GM19351 (cell line): ENCODE measurements at regions not wholly inside any gene's neighbourhood (a gene's known extent, or its start where the extent isn't known, plus 50 kb on each side); places are given as distances from the start of the nearest gene placed in this dataset.

Source experiments
- ATAC-seq: cut with Tn5 transposase; IDR thresholded peaks from one replicate; pipeline ENCODE4 v1.9.1; 2021; ENCODE audit warnings: mild to moderate bottlenecking, moderate library complexity; ENCODE audit not compliant: unreplicated experiment

DNA sequence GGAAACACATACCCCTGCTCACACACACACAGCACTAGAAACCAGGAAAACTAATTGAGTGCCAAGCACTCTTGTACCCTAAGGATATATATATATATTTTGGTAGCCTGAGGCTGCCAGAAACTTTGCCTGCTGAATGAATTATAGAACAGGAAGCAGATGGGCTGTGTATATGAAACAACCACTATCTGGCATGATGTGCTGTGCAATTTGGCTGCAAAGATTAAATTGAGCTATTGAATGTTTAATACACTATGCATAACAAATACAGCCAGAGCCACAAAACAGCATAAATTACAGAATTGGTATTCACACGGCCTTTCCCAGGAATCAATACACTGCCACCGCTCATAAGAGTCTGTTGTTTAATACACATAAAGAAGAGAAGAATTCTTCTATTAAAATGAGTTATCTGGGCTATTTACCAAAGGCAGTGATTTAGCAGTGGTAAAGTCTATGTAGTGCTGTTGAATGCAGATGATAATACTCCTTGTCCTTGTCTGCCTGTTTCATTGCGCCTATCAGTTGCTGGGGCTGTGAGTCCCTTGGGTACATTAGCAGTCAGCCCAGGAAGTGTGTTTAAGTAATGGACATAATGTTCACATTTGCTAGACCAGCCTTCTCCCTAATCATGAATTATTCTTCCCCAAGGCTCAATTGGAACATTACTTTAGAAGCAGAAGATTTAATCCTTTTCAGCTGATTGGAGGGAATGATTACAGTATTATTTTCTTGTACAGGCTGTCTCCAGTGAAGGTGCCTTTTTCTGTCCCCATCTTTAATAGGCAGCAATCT, 294.3 kb downstream of the TLE1 start:
- ATAC-seq = no peak

GRCh38 chr9:81393985-81394811, 295.1 kb downstream of the TLE1 start:
- ATAC-seq = no peak

DNA sequence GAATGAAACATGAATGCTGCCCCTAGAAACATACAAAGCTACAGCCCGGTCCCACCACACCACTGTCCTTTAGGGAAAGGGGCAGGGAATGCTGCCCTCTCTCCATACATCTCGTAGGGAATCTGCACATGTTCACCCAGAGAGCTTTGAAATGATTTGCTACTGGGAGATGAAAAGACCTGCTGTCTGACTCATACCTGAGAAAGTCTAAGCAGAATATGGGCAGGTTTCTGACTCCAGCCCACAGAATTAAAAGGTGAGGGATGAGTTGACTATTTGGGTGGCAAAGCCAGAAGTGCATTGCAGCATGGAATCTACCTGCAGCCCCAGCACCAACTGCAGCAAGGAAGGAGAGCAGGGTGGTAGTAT, 297.9 kb downstream of the TLE1 start:
- no peak for ATAC-seq

GRCh38 chr9:81390792-81391456, 298.4 kb downstream of the TLE1 start:
- ATAC-seq = no peak

GRCh38 chr9:81389569-81389993, 299.8 kb downstream of the TLE1 start:
- no peak for ATAC-seq

DNA sequence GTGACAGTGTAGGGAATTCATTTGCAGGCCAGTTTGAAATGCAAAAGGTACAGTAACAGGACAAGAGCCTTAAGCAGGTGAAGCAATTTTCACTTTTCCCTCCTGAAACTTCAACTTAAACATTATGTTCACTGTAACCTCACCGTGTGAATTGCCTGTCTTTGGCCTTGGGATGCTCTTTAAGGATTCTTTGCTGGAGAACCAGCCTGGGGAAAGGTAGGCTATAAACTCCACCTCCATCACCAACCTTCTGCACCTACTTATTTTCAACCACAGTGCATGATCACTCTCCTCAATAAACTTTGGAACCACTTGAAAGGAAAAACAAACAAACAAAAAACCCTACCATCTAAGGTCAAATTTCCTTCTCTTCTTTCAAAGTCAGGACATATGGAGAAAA, 300.5 kb downstream of the TLE1 start:
- ATAC-seq = no peak

- ATAC-seq = no peak
Measured at GRCh38 chr9:81387360-81388106, 301.8 kb downstream of the TLE1 start.

DNA sequence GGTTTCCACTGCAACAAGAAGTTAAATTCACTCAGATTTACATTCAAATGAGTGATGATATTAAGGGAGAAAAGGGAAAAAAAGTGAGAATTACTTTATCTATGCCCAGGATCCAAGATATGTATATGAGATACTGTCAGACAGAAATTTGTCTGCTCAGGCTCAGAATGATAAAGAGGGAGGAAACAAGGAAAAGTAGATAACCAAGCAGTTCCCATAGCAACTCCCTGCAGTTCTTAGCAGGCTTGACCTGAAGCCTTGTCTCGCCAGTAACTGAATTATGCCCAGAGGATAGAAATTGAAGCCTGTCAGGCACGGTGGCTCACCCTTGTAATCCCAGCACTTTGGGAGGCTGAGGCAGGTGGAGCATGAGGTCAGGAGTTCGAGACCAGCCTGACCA, 304.4 kb downstream of the TLE1 start:
- no peak for ATAC-seq

- ATAC-seq = no peak
Measured at GRCh38 chr9:81382281-81382680, 307.1 kb downstream of the TLE1 start.

DNA sequence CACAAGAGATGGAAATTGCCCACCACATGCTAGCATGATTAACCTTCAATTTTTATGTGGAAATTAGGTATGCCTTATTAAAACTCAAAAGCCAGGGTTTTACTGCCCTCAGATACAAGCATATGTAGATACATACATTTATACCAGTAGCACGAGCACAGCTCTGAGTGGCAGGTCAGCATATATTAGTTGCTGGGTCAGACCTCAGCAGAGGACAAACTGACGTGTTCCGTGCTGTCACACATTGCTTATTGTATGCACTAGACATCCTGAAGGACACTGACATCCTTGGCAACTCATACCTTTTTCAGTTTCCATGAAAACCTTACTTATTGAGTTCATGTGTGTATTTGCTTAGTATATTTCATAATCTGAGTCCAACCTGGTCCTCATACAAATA, 307.7 kb downstream of the TLE1 start:
- no peak for ATAC-seq

DNA sequence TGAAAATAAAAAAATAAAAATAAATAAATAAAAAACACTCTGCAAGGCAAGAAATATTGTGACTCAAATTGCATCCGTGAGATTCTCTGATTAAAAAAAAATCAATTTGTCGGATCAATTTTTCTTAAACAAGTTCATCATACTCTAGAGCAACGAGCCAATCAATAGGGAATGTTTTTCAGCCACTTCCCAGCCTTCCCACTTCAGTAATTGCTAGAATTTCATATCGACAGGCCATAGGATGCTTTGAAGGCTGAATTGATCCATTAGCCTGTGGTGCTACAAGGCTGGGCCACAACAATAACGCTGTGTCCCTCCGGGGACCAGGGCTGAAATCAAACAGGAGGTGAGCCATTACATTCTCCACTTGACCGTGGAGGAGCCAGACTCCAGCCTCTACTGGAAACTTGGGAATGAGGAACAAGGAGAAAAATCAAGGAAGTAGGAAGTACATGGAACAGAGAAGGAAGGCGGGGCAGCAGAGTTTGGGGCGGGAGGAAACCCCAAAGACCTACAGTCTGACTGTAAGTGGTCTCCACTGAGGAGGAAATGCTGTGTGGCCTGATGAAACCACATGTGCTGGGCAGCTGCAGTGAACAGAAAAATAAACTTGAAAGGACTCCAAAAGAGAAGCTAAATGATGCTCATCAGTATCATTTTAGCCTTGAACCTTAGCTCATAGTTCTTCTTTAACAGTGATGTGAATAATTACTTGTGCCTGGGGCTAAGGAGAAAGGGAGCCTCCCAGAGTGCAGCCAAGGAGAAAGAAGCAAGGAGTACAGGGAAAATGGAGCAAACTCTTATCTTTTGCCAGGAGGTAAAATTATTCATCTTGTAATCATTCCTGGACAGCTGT, 308.6 kb downstream of the TLE1 start:
- no peak for ATAC-seq

GRCh38 chr9:81379655-81380054, 309.7 kb downstream of the TLE1 start:
- ATAC-seq = no peak

- ATAC-seq = no peak
Measured at GRCh38 chr9:81377921-81378320, 311.4 kb downstream of the TLE1 start.

GRCh38 chr9:81377320-81377719, 312.0 kb downstream of the TLE1 start:
- no peak for ATAC-seq

GRCh38 chr9:81375187-81376100, 313.9 kb downstream of the TLE1 start:
- no peak for ATAC-seq

DNA sequence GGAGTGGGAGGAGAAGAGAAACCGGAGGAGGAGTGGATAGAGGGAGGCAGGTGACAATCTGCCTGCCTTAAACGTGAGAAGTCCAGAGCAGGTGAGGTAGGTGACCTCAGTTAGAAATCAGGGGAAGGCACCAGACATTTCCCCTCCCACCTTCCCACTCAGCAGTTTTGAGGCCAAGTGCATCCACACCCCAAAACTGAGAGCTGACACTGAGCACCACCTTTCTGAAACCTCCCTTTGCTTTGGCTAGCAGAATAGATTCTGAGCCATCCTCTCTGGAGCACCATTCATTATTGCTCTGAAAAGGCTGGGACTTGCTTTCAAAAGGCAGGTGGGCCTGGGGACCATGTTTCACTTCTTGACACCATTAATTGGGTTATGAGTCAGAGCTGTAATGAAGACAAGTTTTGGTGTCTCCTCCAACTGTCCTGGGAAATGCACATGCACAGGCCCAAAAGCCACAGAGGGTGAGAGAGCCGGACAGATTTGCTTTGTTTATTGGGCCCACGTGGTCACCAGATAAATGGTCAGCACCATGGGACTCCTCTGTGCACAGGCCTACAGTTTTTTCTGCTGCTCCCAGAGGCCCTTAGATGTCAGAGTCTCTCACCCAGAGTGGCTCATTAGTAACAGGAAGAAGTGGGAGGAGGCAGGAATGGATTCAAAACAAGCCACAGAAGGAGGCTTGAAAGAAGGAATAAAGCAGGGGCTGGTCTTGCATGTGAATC, 314.7 kb downstream of the TLE1 start:
- no peak for ATAC-seq

DNA sequence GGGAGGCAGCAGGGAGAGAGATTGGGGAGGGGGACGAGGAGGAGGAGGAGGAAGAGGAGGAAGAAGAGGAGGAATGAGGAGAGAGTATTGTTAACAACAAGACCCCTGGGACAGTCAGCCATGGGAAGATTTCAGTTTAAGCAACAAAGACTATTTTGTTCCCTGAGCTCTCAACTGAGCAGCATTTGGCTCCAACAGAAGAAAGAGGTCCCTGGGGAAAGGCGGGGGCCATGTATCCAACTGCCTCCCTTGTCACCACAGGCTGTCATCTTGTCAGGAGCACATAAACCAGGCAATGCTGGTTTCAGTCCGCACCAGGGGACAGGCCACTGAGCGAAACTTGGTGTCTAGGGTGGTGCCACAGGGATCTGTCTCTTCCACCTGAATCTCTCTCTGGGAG, 316.1 kb downstream of the TLE1 start:
- no peak for ATAC-seq

DNA sequence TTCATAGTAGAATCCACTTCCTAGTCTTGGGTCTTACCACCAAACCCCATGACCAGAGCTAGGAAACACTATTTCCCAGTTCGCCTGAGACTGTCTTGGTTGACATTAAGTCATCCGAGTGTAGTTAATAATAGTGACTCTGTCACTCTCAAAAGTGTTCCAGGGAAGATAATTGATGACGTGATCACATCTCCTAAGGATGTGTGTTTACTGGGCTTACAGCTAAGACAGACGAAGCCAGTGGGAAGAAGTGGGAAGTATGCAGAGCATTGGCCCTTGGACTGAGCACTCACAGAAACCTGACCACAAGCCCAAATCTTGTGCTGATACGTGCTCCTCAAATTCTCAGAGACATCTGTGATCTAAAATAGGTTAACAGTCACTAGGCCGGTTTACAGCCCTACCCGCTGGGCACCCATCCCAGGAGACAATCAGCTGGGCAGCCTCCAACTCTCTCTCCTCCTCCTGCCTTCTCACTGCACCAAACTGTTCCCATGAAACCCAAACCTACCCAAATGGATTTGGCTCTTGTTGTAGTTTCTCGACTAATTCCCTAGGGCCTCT, 316.6 kb downstream of the TLE1 start:
- ATAC-seq = no peak
